Transverse colon (tissue), 4 donors: ENCODE measurements at regions not wholly inside any gene's neighbourhood (a gene's known extent, or its start where the extent isn't known, plus 50 kb on each side); places are given as distances from the start of the nearest gene placed in this dataset.

ENCODE experiments used
- EP300 ChIP-seq: sonication (generic); formaldehyde crosslinking; IDR thresholded peaks from one replicate; pipeline ENCODE4 v1.6.1; 2017; ENCODE audit warnings: antibody characterized with exemption, low read depth
- POLR2A ChIP-seq: fragments of 450-650 bp; IDR thresholded peaks from one replicate; pipeline ENCODE4 v1.6.1; 2016; ENCODE audit warnings: antibody characterized with exemption, mild to moderate bottlenecking, moderate library complexity
- POLR2AphosphoS5 ChIP-seq, 3 donors: sonication (generic); formaldehyde crosslinking; IDR thresholded peaks; one replicate each; pipeline ENCODE4 v1.6.1; 2016; ENCODE audit warnings: antibody characterized with exemption in 3 of 3
- TF ChIP-seq, protein P1 (sequence below), 5 experiments: fragments of 200-600 bp in 3 of 5; fragments of 450-650 bp in 2 of 5; sonication (generic) in 3 of 5; IDR thresholded peaks; 1 replicate in 2 of 5; 2 replicates in 3 of 5; pipeline ENCODE4 v1.5.1; 2016 to 2017; ENCODE audit warnings: antibody characterized with exemption in 5 of 5, inconsistent platforms in 3 of 5, mild to moderate bottlenecking in 2 of 5, moderate library complexity in 1 of 5

DNA sequence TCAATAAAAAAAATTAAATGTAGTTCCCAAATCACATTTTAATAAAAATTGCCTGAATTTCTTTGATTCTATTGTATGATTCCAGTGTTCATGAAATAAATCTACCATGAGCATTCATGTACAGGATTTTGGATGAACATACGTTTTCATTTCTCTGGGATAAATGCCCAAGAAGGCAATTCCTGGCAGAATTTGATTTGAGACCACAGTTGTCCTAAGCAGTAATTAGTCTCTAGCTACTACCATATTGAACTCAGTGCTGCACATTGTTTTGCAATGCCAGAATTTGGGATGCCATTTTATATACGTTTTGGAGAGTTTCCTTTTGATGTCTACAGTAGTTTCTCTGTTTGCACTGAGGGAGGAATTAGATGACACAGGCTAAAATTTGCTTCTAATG, 265.3 kb upstream of the HS3ST5 start:
- TF ChIP-seq, protein P1, sequence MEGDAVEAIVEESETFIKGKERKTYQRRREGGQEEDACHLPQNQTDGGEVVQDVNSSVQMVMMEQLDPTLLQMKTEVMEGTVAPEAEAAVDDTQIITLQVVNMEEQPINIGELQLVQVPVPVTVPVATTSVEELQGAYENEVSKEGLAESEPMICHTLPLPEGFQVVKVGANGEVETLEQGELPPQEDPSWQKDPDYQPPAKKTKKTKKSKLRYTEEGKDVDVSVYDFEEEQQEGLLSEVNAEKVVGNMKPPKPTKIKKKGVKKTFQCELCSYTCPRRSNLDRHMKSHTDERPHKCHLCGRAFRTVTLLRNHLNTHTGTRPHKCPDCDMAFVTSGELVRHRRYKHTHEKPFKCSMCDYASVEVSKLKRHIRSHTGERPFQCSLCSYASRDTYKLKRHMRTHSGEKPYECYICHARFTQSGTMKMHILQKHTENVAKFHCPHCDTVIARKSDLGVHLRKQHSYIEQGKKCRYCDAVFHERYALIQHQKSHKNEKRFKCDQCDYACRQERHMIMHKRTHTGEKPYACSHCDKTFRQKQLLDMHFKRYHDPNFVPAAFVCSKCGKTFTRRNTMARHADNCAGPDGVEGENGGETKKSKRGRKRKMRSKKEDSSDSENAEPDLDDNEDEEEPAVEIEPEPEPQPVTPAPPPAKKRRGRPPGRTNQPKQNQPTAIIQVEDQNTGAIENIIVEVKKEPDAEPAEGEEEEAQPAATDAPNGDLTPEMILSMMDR (IDR thresholded peaks at IDR 0.05): no peak
- TF ChIP-seq POLR2A: no peak
- no peak for TF ChIP-seq EP300
- TF ChIP-seq POLR2AphosphoS5 (IDR thresholded peaks at IDR 0.05): no peak
